ENCODE measurements at regions not wholly inside any gene's neighbourhood (a gene's known extent, or its start where the extent isn't known, plus 50 kb on each side); places are given as distances from the start of the nearest gene placed in this dataset.

GRCh38 chr4:26141911-26142638 is 178.7 kb upstream of the RBPJ start:
- no peak for DNase-seq

DNA sequence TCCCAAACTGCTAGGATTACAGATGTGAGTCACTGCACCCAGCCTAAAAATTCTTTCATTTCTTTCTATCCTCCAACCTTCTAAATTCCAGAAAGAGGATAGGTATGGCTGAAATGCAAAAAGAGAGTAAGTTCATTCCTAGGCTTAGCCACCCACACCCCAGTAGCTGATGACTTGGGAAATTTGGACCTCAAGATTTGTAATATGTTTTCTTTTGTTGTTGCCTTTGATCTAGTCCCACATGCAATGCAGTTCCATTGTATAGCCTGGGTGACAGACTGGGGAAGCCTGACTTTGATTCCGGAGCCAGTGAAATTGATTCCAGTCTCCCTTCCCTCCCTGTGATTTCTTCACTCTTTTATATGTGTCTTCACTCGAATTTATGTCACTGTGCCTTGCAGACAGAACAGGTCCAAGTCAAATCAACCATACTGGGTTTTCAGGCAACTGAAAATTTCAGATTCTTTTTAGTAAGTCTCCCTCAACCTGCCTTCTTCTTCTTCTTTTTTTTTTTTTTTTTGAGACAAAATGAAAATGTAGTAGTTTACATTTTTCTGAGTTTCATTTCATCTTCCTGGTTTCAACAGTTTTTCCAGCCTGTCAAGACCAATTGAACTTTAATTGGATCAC is 176.2 kb upstream of the RBPJ start:
- no peak for DNase-seq

DNA sequence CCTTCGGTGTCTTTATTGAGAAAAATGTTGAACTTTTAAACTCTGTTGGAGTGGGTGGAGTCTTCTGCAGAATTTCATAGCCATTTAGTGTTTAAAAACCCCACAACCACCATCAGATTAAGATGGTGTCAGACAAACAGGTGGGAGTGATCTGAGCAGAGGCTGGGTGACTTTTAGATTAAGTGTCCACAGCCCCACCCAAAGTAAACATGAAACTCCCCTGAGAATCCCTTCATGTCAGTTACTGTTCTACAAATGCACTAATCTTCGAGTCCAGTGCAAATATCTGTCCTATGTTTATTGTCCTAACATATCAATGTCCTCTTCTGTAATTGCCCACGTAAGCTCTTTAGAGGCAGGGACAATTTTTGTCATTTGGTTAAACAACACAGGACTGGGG is 175.6 kb upstream of the RBPJ start:
- DNase-seq, result no peak

DNA sequence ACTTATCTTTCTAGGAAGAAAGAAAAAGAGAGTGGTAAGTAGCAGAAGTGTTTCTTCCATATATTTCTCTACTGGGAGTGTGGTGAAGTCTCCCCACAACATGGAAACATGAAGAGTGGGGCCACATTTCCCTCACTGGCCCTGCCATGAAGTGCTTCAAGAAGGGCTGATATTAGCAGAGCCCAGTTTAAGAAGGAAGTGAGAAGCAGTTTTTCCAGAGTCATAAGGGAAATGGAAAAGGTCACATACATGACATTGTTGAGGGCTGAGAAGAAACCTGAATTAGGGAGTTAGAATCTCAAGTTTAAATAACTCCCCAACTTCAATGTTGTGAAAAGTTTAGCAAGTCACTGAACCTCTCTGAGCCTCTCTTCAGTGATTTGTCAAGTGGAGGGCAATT is 171.9 kb upstream of the RBPJ start:
- DNase-seq, result no peak

DNA sequence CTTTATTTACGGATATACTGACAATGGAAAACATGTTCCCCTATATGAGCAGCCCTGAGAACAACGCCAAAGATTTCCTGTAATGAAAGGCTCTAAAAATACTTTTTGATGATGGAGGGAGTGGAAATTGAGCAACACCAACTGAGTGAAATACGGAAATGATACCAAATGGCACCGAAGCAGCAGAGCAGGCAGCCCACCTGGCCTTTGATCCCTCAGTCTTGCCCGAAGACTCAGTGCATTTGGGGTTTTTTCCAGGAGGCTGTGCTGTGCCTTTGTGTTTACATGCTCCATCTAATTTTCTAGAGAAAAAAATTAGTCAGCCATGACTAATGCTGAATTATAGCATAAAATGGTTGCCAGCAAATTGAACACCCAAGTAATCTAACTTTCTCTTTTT is 169.9 kb upstream of the RBPJ start:
- no peak for DNase-seq

DNA sequence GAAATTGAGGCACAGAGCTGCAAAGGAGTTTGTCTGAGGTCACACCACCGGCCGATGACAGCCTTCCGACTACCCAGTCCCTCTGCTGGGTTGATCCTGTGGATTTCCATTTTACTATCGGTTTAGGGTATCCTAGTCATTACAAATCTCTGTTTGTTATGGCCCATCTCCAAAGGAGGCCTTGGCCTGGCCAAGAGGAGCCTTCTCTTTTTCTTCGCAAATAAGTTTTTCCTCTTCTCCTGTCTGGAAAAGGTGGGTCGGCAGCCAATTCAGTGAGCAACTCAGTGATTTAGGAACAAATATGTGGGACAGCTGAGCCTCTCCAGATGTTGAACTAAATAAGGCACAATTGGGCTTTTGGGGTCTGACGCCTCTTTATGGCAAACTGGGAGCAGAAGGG is 169.2 kb upstream of the RBPJ start:
- no peak for DNase-seq

- no peak for DNase-seq
Observed at GRCh38 chr4:26152056-26152455, 168.8 kb upstream of the RBPJ start.

DNA sequence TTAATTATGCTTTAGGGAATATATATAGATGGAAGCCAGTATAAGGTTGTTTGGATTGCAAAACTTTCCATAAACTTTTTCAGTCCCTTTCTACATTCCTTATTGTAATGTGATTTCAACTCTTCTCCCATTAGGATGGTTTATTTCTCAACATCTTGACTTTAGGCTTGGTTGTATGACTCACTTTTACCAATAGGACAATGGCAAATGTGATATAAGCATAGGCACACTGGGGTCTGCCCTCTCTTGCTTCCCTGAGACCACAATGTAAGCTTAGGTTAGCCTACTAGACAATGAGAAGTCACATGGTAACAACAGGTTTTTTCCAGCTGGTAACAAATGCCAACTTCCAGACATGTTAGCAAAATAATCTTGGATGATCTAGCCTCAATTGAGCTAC is 163.3 kb upstream of the RBPJ start:
- DNase-seq, result no peak

GRCh38 chr4:26160591-26160990 is 160.2 kb upstream of the RBPJ start:
- no peak for DNase-seq

- no peak for DNase-seq
Observed at GRCh38 chr4:26161030-26161824, 159.6 kb upstream of the RBPJ start.

GRCh38 chr4:26162101-26162500 is 158.7 kb upstream of the RBPJ start:
- no peak for DNase-seq

DNA sequence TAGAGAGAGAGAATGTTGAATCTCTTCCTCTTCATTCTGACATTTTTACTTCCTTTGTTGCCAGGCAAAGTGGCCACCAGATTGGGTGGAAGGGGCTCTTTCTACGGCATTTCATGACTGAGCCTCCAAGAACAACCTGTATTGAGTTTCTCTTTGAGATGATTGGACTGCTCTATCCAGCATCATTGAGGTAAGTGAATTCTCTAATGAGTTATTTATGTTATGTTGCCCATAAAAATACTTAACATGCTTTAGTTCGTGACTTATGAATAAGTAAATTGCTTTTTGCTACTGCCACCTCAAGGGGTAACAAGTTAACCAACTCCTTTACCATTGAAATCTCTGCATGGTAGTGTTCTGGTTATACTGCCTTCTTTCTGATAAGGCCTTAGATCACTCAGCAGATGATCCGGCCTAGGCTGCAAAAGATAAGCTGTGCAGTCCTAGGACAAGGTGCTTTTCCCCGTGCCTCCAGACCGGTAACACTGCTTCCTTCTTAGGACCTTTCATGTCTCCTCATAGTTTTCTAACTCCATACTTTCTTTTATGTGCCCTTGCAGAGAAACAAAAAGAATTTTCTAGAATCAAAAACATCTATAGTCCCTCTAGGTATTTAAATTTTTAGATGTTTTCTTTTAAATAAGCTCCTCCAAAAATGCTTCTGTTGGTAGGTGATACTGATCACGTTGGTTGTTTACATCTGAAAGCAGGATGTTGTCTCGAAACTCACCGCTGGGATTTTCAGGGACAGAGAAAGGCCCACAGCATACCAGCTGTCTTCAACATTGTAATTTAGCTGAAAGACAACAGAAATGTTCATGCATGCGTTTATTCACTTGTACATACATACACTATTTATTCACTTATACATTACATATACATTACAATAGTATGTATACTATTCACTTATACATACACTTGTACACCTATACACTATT is 157.1 kb upstream of the RBPJ start:
- no peak for DNase-seq

DNA sequence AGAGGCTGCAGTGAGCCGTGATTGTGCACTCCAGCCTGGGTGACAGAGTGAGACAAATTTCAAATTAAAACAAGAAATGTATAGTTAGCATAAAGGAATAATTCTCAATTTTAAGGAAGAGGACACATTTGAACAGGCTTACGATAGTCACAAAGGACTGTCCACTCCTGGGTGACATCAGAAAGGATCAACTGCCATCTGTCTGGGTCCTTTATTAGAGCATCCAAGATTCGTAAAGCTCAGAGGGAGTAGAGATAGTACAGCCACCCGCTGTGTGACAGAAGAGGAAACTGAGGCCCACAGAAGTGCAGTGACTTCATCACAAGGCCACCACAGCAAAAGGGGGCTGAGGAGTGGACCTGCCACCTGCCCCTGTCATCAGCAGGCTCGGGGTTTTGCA is 149.3 kb upstream of the RBPJ start:
- DNase-seq, result no peak

DNA sequence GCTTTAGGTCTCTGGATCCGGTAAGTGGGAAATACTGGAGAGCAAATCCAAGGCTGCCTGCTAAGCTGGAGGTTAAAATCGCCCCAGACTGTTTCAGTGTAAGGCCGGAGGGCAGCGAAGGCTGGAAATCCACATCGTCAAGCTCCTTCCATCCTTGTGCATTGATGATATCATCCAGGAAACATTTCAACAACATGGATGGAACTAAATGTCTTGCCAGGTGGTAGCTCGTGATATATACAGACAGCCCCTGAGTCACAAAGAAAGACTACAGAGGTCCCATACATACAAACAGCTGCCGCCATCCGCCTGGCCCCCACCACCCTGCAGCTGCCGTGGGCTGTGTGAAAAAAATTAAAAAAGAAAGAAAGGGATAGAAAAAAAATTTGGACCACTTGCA is 148.9 kb upstream of the RBPJ start:
- DNase-seq, result no peak

DNA sequence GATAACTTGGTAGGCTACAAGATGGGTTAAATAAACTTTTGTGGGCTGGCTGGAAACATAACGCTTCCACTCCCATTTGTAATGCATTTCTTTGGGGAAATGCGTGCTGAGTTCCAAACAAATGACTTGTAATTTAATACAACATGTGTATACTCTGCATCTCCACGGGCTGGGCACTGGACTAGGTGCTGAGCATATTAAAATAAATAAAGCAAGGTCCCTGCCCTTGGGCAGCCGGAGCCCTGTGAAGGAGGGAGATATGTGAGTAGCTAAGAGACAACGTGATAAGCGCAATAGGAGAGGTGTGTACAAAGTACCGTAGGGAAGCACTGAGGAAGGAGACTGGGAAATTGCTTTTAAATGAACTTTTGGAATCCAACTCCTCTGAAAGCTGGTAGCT is 147.2 kb upstream of the RBPJ start:
- no peak for DNase-seq

DNA sequence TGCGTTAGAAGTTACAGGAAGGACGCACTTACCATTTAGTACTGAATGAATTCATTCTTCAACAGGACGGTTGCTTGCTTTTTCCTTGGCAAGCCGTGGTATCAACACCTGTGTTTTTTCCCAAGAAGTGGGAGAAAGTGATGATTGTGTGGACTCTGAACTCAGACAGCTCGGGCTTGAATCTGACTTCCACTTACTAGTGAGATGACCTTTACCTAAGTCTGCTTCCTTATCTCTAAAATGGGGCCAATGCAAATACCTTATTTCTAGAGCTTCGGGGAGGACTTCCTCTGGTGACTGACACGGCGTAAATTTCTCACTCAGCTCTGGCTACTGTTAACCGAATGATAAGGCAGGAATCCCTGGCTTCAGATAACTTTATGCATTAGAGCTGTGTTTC is 146.8 kb upstream of the RBPJ start:
- no peak for DNase-seq

GRCh38 chr4:26175006-26175786 is 145.6 kb upstream of the RBPJ start:
- no peak for DNase-seq

GRCh38 chr4:26175905-26176470 is 144.8 kb upstream of the RBPJ start:
- DNase-seq, result no peak

GRCh38 chr4:26176598-26177149 is 144.1 kb upstream of the RBPJ start:
- DNase-seq, result no peak

- no peak for DNase-seq
Observed at GRCh38 chr4:26178854-26179253, 142.0 kb upstream of the RBPJ start.

DNA sequence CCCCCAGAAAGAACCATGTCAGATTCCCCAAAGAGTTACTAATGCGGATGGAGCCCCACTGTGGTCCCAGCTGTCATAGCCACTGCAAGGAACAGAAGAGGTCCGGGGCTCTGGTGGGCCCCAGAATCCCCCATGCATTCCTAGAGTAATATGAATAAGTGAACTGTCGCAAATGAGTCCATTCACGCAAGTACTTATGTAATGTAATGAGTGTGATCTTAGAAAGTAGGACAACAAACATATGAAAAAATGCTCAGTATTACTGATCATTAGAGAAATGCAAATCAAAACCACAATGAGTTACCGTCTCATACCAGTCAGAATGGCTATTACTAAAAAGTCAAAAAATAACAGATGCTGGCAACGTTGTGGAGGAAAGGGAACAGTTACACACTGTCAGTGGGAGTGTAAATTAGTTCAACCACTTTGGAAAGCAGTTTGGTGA is 141.5 kb upstream of the RBPJ start:
- no peak for DNase-seq

All from NCI-H1417 treated with DMSO at 0.1 percent for 48 hours (cell line).